GM23338 (cell line): ENCODE measurements at regions not wholly inside any gene's neighbourhood (a gene's known extent, or its start where the extent isn't known, plus 50 kb on each side); places are given as distances from the start of the nearest gene placed in this dataset.

Source experiments
- ATAC-seq: fragments of 200-7000 bp; cut with Tn5 transposase; 3 replicates; pipeline ENCODE4 v1.9.1; 2020
- DNase-seq: peaks from one replicate; pipeline ENCODE4 v3.0.0-alpha.2; 2015; ENCODE audit warnings: low spot score
- H2AFZ ChIP-seq: fragments of 200-600 bp; sonication (generic); 2 replicates; pipeline ENCODE4 v1.8.0; 2016; ENCODE audit warnings: antibody characterized with exemption, mild to moderate bottlenecking, moderate library complexity
- H3F3A ChIP-seq: fragments of 200-600 bp; sonication (generic); replicated peaks from 2 replicates; pipeline ENCODE4 v1.8.0; 2017; ENCODE audit warnings: antibody characterized with exemption, mixed run types, low read depth
- H3K27ac ChIP-seq: fragments of 200-600 bp; sonication (generic); 2 replicates; pipeline ENCODE4 v1.6.1; 2016; ENCODE audit warnings: low read depth
- H3K27me3 ChIP-seq: fragments of 200-600 bp; sonication (generic); 2 replicates; pipeline ENCODE4 v1.8.0; 2016; ENCODE audit warnings: mild to moderate bottlenecking, mixed run types, moderate library complexity; ENCODE audit not compliant: insufficient read depth
- H3K36me3 ChIP-seq: fragments of 200-600 bp; sonication (generic); 2 replicates; pipeline ENCODE4 v1.8.0; 2016; ENCODE audit warnings: mild to moderate bottlenecking; ENCODE audit not compliant: insufficient read depth
- H3K4me1 ChIP-seq: fragments of 200-600 bp; sonication (generic); 2 replicates; pipeline ENCODE4 v1.8.0; 2016; ENCODE audit warnings: mild to moderate bottlenecking, moderate library complexity; ENCODE audit not compliant: insufficient read depth
- H3K4me2 ChIP-seq: fragments of 200-600 bp; sonication (generic); 2 replicates; pipeline ENCODE4 v1.7.1; 2017; ENCODE audit warnings: mixed run types
- H3K4me3 ChIP-seq: fragments of 200-600 bp; sonication (generic); 2 replicates; pipeline ENCODE4 v1.6.1; 2016; ENCODE audit warnings: mixed run types
- H3K79me2 ChIP-seq: fragments of 200-600 bp; sonication (generic); replicated peaks from 2 replicates; pipeline ENCODE4 v1.8.0; 2017; ENCODE audit warnings: mild to moderate bottlenecking; ENCODE audit not compliant: insufficient read depth
- H3K9me2 ChIP-seq: fragments of 200-600 bp; sonication (generic); 2 replicates; pipeline ENCODE4 v1.8.0; 2017; ENCODE audit not compliant: insufficient read depth
- H4K20me1 ChIP-seq: fragments of 200-600 bp; sonication (generic); replicated peaks from 2 replicates; pipeline ENCODE4 v1.8.0; 2017; ENCODE audit warnings: mild to moderate bottlenecking; ENCODE audit not compliant: insufficient read depth
- H3K27ac Mint-ChIP-seq: 2 replicates; pipeline ENCODE4 v1.8.0; 2020; ENCODE audit warnings: inconsistent platforms, mild to moderate bottlenecking, moderate library complexity, mixed read lengths
- H3K27me3 Mint-ChIP-seq: 3 replicates; pipeline ENCODE4 v1.8.0; 2022; ENCODE audit warnings: low read depth, mild to moderate bottlenecking, moderate library complexity, mixed read lengths, inconsistent platforms; ENCODE audit not compliant: insufficient read depth, poor library complexity
- H3K36me3 Mint-ChIP-seq: 3 replicates; pipeline ENCODE4 v1.8.0; 2021; ENCODE audit warnings: low read depth, mild to moderate bottlenecking, inconsistent platforms, moderate library complexity, mixed read lengths
- H3K4me1 Mint-ChIP-seq: 3 replicates; pipeline ENCODE4 v1.8.0; 2020; ENCODE audit warnings: mild to moderate bottlenecking, inconsistent platforms, mixed read lengths
- H3K4me3 Mint-ChIP-seq: 3 replicates; pipeline ENCODE4 v1.8.0; 2021; ENCODE audit warnings: moderate library complexity, mild to moderate bottlenecking, inconsistent platforms, mixed read lengths
- H3K9me3 Mint-ChIP-seq: 3 replicates; pipeline ENCODE4 v1.8.0; 2020; ENCODE audit warnings: moderate library complexity, mild to moderate bottlenecking, inconsistent platforms, mixed read lengths
- NANOG ChIP-seq: IDR thresholded peaks from 2 replicates; pipeline ENCODE4 v1.6.1; 2016; ENCODE audit warnings: antibody characterized with exemption, borderline replicate concordance
- POLR2AphosphoS5 ChIP-seq: IDR thresholded peaks from 2 replicates; pipeline ENCODE4 v1.6.1; 2016; ENCODE audit warnings: antibody characterized with exemption, low read depth
- ZNF331 ChIP-seq: fragments of 250-450 bp; sonication (Bioruptor Pico); IDR thresholded peaks from 2 replicates; pipeline ENCODE4 v1.5.0; 2020; ENCODE audit warnings: low read depth, mild to moderate bottlenecking, moderate library complexity
- TF ChIP-seq, protein P1 (sequence below): IDR thresholded peaks from one replicate; pipeline ENCODE4 v1.6.1; 2018; ENCODE audit warnings: antibody characterized with exemption; ENCODE audit not compliant: unreplicated experiment
- TF ChIP-seq, protein P2 (sequence below): fragments of 250-450 bp; sonication (Bioruptor Pico); IDR thresholded peaks from 2 replicates; pipeline ENCODE4 v1.5.0; 2020; ENCODE audit warnings: mild to moderate bottlenecking, moderate library complexity

DNA sequence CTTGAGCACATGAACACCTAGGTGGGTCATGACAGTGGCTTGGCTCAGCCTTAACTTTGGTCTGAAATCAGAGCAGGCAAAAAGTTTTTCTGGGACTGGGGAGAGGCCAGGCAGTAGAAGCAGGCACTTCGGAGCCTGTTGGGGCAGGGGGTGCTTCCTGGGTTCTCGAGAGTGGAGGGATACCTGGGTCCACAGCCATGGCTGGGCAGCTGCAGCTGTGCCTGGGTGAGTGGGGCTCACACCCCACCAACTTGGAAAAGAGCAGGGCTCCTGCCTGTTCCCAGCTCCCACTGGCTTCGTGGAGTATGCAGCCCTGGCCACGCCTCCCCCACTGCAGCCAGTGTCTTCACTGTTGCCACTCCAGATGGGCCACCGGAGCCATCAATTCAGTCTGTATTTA is 56.4 kb upstream of the NUDT6 start (continued):
- TF ChIP-seq, protein P1, sequence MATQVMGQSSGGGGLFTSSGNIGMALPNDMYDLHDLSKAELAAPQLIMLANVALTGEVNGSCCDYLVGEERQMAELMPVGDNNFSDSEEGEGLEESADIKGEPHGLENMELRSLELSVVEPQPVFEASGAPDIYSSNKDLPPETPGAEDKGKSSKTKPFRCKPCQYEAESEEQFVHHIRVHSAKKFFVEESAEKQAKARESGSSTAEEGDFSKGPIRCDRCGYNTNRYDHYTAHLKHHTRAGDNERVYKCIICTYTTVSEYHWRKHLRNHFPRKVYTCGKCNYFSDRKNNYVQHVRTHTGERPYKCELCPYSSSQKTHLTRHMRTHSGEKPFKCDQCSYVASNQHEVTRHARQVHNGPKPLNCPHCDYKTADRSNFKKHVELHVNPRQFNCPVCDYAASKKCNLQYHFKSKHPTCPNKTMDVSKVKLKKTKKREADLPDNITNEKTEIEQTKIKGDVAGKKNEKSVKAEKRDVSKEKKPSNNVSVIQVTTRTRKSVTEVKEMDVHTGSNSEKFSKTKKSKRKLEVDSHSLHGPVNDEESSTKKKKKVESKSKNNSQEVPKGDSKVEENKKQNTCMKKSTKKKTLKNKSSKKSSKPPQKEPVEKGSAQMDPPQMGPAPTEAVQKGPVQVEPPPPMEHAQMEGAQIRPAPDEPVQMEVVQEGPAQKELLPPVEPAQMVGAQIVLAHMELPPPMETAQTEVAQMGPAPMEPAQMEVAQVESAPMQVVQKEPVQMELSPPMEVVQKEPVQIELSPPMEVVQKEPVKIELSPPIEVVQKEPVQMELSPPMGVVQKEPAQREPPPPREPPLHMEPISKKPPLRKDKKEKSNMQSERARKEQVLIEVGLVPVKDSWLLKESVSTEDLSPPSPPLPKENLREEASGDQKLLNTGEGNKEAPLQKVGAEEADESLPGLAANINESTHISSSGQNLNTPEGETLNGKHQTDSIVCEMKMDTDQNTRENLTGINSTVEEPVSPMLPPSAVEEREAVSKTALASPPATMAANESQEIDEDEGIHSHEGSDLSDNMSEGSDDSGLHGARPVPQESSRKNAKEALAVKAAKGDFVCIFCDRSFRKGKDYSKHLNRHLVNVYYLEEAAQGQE: no peak

DNA sequence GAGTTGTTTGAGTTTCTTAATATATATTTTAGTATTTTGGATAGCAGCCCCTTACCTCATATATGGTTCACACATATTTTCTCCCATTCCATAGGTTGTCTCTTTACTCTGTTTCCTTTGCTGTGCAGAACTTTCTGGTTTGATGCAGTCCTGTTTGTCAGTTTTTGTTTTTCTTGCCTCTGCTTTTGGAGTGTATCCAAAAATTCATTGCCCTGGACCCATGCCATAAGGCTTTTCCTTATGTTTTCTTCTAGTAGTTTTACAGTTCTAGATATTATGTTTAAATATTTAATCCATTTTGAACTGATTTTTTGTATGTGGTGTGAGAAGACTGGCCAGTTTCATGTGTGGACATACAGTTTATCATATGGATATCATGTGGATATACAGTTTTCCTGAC is 58.5 kb upstream of the NUDT6 start:
- Mint-ChIP-seq H3K27me3 (peaks cover 2% of the 10 kb centered on the region), H3K27ac (no peak overlapping the region), H3K9me3 (peaks cover 24% of the 10 kb centered on the region), H3K36me3 (peaks cover 63% of the 10 kb centered on the region), H3K4me1 (no peaks in the 10 kb centered on the region), H3K4me3 (no peak overlapping the region)
- Histone ChIP-seq H3K36me3 (peaks cover 27% of the 10 kb centered on the region; the same call in 1 of the 2 replicates), H3K9me2 (no peaks in the 10 kb centered on the region), H3K4me1 (no peaks in the 10 kb centered on the region), H3K27ac (no peak overlapping the region), H3K4me3 (no peak overlapping the region), H2AFZ (no peak overlapping the region), H3F3A (no peaks in the 10 kb centered on the region), H4K20me1 (no peaks in the 10 kb centered on the region), H3K79me2 (peaks cover 26% of the 10 kb centered on the region), H3K4me2 (no peak overlapping the region), H3K27me3 (no peaks in the 10 kb centered on the region)
- no peak for ATAC-seq
- DNase-seq: no peak
- no peak for TF ChIP-seq POLR2AphosphoS5
- TF ChIP-seq, protein P1: no peak
- TF ChIP-seq NANOG: no peak

DNA sequence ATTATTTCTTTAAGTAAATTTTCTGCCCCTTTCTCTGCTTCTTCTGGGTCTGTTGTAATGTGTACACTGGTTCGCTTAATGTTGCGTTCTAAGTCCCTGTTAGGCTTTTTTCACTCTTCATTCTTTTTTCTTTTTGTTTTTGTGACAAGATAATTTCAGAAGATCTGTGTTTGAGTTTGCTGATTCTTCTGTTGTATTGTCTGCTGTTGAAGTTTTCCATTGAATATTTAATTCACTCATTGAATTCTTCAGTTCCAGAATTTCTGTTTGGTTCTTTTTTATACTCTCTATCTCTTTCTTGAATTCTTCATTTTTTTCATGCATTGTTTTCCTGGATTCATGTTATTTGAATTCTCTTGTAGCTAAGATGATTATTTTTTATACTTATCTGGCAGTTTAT is 66.3 kb upstream of the NUDT6 start:
- Mint-ChIP-seq H3K36me3 (peaks cover 48% of the 10 kb centered on the region), H3K27ac (no peak overlapping the region), H3K9me3 (peaks cover 12% of the 10 kb centered on the region; the same call in 2 of the 3 replicates), H3K27me3 (peaks cover 2% of the 10 kb centered on the region), H3K4me1 (no peaks in the 10 kb centered on the region), H3K4me3 (no peak overlapping the region)
- DNase-seq (no peak), ATAC-seq (no peak)
- no peak overlapping the region for H3K4me3 ChIP-seq
- H3K4me2 ChIP-seq: no peak overlapping the region
- peaks cover 30% of the 10 kb centered on the region for H3K79me2 ChIP-seq
- no peaks in the 10 kb centered on the region for H3F3A ChIP-seq
- H3K4me1 ChIP-seq: no peaks in the 10 kb centered on the region
- H3K27me3 ChIP-seq: no peaks in the 10 kb centered on the region
- no peak overlapping the region for H3K27ac ChIP-seq
- 0 out of 2 replicates have a peak, but pooled peaks cover under 1% of the 10 kb centered on the region for H3K36me3 ChIP-seq
- H4K20me1 ChIP-seq: no peaks in the 10 kb centered on the region
- H3K9me2 ChIP-seq: 0 out of 2 replicates have a peak, but pooled peaks cover 5% of the 10 kb centered on the region
- no peak overlapping the region for H2AFZ ChIP-seq
- TF ChIP-seq, protein P2, sequence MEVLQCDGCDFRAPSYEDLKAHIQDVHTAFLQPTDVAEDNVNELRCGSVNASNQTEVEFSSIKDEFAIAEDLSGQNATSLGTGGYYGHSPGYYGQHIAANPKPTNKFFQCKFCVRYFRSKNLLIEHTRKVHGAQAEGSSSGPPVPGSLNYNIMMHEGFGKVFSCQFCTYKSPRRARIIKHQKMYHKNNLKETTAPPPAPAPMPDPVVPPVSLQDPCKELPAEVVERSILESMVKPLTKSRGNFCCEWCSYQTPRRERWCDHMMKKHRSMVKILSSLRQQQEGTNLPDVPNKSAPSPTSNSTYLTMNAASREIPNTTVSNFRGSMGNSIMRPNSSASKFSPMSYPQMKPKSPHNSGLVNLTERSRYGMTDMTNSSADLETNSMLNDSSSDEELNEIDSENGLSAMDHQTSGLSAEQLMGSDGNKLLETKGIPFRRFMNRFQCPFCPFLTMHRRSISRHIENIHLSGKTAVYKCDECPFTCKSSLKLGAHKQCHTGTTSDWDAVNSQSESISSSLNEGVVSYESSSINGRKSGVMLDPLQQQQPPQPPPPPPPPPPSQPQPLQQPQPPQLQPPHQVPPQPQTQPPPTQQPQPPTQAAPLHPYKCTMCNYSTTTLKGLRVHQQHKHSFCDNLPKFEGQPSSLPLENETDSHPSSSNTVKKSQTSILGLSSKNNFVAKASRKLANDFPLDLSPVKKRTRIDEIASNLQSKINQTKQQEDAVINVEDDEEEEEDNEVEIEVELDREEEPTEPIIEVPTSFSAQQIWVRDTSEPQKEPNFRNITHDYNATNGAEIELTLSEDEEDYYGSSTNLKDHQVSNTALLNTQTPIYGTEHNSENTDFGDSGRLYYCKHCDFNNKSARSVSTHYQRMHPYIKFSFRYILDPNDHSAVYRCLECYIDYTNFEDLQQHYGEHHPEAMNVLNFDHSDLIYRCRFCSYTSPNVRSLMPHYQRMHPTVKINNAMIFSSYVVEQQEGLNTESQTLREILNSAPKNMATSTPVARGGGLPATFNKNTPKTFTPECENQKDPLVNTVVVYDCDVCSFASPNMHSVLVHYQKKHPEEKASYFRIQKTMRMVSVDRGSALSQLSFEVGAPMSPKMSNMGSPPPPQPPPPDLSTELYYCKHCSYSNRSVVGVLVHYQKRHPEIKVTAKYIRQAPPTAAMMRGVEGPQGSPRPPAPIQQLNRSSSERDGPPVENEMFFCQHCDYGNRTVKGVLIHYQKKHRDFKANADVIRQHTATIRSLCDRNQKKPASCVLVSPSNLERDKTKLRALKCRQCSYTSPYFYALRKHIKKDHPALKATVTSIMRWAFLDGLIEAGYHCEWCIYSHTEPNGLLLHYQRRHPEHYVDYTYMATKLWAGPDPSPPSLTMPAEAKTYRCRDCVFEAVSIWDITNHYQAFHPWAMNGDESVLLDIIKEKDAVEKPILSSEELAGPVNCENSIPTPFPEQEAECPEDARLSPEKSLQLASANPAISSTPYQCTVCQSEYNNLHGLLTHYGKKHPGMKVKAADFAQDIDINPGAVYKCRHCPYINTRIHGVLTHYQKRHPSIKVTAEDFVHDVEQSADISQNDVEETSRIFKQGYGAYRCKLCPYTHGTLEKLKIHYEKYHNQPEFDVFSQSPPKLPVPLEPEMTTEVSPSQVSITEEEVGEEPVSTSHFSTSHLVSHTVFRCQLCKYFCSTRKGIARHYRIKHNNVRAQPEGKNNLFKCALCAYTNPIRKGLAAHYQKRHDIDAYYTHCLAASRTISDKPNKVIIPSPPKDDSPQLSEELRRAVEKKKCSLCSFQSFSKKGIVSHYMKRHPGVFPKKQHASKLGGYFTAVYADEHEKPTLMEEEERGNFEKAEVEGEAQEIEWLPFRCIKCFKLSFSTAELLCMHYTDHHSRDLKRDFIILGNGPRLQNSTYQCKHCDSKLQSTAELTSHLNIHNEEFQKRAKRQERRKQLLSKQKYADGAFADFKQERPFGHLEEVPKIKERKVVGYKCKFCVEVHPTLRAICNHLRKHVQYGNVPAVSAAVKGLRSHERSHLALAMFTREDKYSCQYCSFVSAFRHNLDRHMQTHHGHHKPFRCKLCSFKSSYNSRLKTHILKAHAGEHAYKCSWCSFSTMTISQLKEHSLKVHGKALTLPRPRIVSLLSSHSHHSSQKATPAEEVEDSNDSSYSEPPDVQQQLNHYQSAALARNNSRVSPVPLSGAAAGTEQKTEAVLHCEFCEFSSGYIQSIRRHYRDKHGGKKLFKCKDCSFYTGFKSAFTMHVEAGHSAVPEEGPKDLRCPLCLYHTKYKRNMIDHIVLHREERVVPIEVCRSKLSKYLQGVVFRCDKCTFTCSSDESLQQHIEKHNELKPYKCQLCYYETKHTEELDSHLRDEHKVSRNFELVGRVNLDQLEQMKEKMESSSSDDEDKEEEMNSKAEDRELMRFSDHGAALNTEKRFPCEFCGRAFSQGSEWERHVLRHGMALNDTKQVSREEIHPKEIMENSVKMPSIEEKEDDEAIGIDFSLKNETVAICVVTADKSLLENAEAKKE: no peak
- no peak for TF ChIP-seq ZNF331
- no peak for TF ChIP-seq NANOG
